A673 (cell line): ENCODE measurements at regions not wholly inside any gene's neighbourhood (a gene's known extent, or its start where the extent isn't known, plus 50 kb on each side); places are given as distances from the start of the nearest gene placed in this dataset.

Experiments
- BruUV-seq: library from RNA; stranded (reverse); fragments of 400-500 nt; replicated peaks from 2 replicates; lab custom pipeline; 2021; lab: Mats Ljungman, UMichigan
- CTCF ChIA-PET: fragments of 300-600 bp; sonication (Branson Sonifier 250); formaldehyde crosslinking; loops from one replicate; lab custom pipeline; 2022; ENCODE audit warnings: antibody characterized with exemption; lab: Charles Lee
- POLR2A ChIA-PET: fragments of 300-600 bp; sonication (Branson Sonifier 250); formaldehyde crosslinking; loops from one replicate; lab custom pipeline; 2022; ENCODE audit warnings: antibody characterized with exemption; ENCODE audit not compliant: low non-redundant PET; lab: Charles Lee
- DNase-seq: peaks from one replicate; pipeline ENCODE4 v3.0.0-alpha.2; 2015; ENCODE audit warnings: low spot score
- H3K27ac ChIP-seq: fragments of 200-600 bp; sonication (generic); 2 replicates; pipeline ENCODE4 v1.5.1; 2016; ENCODE audit warnings: mixed run types, low read depth, mild to moderate bottlenecking, mixed read lengths, antibody characterized with exemption, low read length; ENCODE audit not compliant: poor library complexity, severe bottlenecking
- H3K27me3 ChIP-seq: fragments of 200-600 bp; sonication (generic); replicated peaks from 2 replicates; pipeline ENCODE4 v1.6.1; 2017; ENCODE audit warnings: mixed run types, low read depth, mild to moderate bottlenecking, mixed read lengths, antibody characterized with exemption, low read length; ENCODE audit not compliant: insufficient read depth, poor library complexity
- H3K36me3 ChIP-seq: fragments of 200-600 bp; sonication (generic); 2 replicates; pipeline ENCODE4 v1.6.1; 2016; ENCODE audit warnings: mixed run types, mild to moderate bottlenecking, mixed read lengths, antibody characterized with exemption, low read length; ENCODE audit not compliant: insufficient read depth, poor library complexity, severe bottlenecking
- H3K4me1 ChIP-seq: fragments of 200-600 bp; sonication (generic); 2 replicates; pipeline ENCODE4 v1.6.1; 2017; ENCODE audit warnings: mixed run types, mild to moderate bottlenecking, mixed read lengths, antibody characterized with exemption, low read length; ENCODE audit not compliant: insufficient read depth, poor library complexity, severe bottlenecking
- H3K4me3 ChIP-seq: fragments of 200-600 bp; sonication (generic); 2 replicates; pipeline ENCODE4 v1.5.1; 2016; ENCODE audit warnings: low read depth, mixed run types, mild to moderate bottlenecking, mixed read lengths, low read length; ENCODE audit not compliant: poor library complexity, severe bottlenecking
- H3K9me3 ChIP-seq: fragments of 200-600 bp; sonication (generic); 2 replicates; pipeline ENCODE4 v1.6.1; 2016; ENCODE audit warnings: mixed run types, low read depth, mild to moderate bottlenecking, mixed read lengths, antibody characterized with exemption, low read length; ENCODE audit not compliant: poor library complexity, severe bottlenecking
- EZH2 ChIP-seq: fragments of 200-600 bp; sonication (generic); IDR thresholded peaks from 2 replicates; pipeline ENCODE4 v1.6.1; 2017; ENCODE audit warnings: borderline replicate concordance, low read depth, mild to moderate bottlenecking, mixed read lengths, antibody characterized with exemption, low read length; ENCODE audit not compliant: poor library complexity, severe bottlenecking
- intact Hi-C: fragments of 100-400 bp; cut with micrococcal nuclease; formaldehyde crosslinking; loops from one replicate; pipeline ENCODE4 v1.10.0; 2022; ENCODE audit not compliant: unreplicated experiment
- TF ChIP-seq, protein P1 (sequence below): fragments of 300-800, 200-600 bp; sonication (generic); conservative IDR thresholded peaks from 2 replicates; pipeline ENCODE4 v1.5.1; 2017; ENCODE audit warnings: low read depth, mild to moderate bottlenecking, antibody characterized with exemption, low read length, moderate library complexity, mixed read lengths

DNA sequence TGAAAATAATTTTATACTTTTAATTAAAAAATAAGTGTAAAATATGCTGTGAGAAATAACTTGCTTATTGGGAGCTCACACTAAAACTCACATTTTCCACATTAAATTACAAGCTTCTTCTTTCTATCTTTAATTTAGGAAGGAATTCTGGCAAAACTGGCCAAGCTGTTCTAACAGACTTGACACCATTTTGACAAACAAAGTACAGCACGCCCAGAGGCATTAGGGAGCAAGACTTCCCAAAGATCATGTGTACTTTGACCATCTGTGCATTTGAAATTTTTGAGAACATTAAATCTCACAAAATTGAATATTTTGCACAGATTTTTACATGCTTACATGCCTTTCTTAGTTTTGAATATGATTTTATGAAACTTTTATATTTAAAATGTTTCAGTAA, 1288.4 kb upstream of the CADM2 start:
- Histone ChIP-seq H3K9me3 (peaks cover 3% of the 10 kb centered on the region), H3K4me3 (no peak overlapping the region), H3K4me1 (no peaks in the 10 kb centered on the region), H3K27me3 (no peaks in the 10 kb centered on the region), H3K27ac (no peak overlapping the region), H3K36me3 (no peaks in the 10 kb centered on the region)
- DNase-seq: no peak
- POLR2A ChIA-PET: no interaction called here
- BruUV-seq: no TSS peak
- CTCF ChIA-PET: no interaction called here
- TF ChIP-seq, protein P1, sequence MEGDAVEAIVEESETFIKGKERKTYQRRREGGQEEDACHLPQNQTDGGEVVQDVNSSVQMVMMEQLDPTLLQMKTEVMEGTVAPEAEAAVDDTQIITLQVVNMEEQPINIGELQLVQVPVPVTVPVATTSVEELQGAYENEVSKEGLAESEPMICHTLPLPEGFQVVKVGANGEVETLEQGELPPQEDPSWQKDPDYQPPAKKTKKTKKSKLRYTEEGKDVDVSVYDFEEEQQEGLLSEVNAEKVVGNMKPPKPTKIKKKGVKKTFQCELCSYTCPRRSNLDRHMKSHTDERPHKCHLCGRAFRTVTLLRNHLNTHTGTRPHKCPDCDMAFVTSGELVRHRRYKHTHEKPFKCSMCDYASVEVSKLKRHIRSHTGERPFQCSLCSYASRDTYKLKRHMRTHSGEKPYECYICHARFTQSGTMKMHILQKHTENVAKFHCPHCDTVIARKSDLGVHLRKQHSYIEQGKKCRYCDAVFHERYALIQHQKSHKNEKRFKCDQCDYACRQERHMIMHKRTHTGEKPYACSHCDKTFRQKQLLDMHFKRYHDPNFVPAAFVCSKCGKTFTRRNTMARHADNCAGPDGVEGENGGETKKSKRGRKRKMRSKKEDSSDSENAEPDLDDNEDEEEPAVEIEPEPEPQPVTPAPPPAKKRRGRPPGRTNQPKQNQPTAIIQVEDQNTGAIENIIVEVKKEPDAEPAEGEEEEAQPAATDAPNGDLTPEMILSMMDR: no peak
- no peak for TF ChIP-seq EZH2
- intact Hi-C loops: no loop called here

DNA sequence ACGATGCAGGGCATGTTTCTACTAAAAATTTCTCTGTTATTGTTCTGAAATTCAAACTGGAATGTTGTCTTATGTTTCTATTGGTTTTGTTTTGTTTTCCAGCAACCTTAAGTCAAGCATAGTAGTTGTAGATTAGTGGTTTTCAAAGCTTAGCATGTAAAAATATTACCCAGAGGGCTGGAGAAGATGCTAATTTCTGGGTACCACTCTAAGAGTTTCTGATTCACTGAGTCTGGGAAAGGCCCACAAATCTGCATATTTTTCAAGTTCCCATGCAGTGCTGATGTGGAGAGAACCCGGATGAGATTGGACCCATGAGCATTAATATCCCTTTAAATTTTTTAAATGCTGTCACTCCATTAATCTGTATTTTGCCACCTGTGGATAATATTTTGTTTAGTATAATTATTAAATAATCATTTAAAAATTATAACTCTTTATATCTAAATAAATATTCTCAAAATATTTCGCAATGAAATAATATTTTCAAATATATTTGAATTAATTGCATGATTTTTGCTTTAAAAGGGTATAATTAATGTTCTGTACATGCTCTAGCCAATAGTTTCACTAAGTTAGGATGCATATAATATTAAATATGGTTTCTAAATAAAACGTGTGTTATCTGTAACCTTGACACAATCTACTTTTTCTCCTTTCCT, 1274.7 kb upstream of the CADM2 start:
- intact Hi-C loops: no loop called here
- Histone ChIP-seq H3K9me3 (peaks cover 12% of the 10 kb centered on the region), H3K27ac (no peak overlapping the region), H3K27me3 (no peaks in the 10 kb centered on the region), H3K36me3 (no peaks in the 10 kb centered on the region), H3K4me3 (no peak overlapping the region), H3K4me1 (no peaks in the 10 kb centered on the region)
- TF ChIP-seq EZH2: no peak
- TF ChIP-seq, protein P1: no peak
- no peak for DNase-seq
- no TSS peak for BruUV-seq
- POLR2A ChIA-PET: no interaction called here
- CTCF ChIA-PET: no interaction called here

DNA sequence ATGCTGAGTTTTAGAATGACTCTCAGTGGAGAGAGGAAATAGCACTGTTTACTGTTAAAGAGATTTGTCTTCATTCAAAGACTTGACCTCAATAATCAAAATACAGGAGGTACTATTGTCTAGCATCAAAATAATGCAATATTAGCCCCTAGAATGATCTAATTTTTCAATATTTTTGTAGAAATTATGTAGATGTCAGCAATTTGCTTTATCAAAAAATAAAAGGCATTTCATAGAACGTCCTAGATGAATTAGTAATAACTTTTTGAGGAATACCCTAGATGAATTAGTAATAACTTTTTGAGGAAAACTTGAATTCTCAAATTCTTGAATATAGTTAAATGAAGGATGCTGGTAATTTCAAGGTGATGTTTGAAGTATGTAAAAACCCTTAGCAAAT, 1252.1 kb upstream of the CADM2 start:
- intact Hi-C loops: no loop called here
- Histone ChIP-seq H3K4me1 (no peaks in the 10 kb centered on the region), H3K36me3 (no peaks in the 10 kb centered on the region), H3K27me3 (no peaks in the 10 kb centered on the region), H3K27ac (no peak overlapping the region), H3K4me3 (no peak overlapping the region), H3K9me3 (no peaks in the 10 kb centered on the region)
- no peak for DNase-seq
- no peak for TF ChIP-seq EZH2
- TF ChIP-seq, protein P1: no peak
- ChIA-PET CTCF (no interaction called here), POLR2A (no interaction called here)
- BruUV-seq: no TSS peak
